ENCODE measurements at regions not wholly inside any gene's neighbourhood (a gene's known extent, or its start where the extent isn't known, plus 50 kb on each side); places are given as distances from the start of the nearest gene placed in this dataset.

DNA sequence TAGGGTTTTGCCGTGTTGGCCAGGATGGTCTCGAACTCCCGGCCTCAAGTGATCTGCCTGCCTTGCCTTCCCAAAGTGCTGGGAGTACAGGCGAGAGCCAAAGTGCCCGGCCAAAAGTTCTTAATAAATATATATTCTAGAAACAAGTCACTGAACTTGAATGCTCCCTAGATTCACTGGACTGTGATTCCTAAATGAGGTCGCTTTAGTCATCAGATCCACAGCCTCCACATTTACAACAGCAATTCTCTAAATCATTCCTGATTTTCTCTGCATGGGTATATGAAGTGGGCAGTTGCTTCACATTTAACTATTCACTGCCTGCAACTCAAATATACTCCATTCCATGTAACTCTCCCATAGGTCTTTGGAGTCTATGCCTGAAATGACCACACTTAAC lies 813.0 kb downstream of the GALC start:
- Histone ChIP-seq H3K4me1 (peaks cover 6% of the 10 kb centered on the region), H3K27ac (no peak overlapping the region), H3K9me3 (no peaks in the 10 kb centered on the region), H3K4me3 (no peak overlapping the region), H3K36me3 (replicated peaks in 1 of 2; ENCODE audit: insufficient read depth in 1 of 2, low read depth in 2 of 2) (no peaks in the 10 kb centered on the region), H3K27me3 (no peaks in the 10 kb centered on the region)
- intact Hi-C loops (cut with DNase I): no loop called here
- DNase-seq: no peak
- WGBS, 2 donors: 88 to 93% methylated on average over 6 of the region's 6 CpGs
- ATAC-seq: no peak
- TF ChIP-seq POLR2A (IDR thresholded peaks at IDR 0.05): no peak
- TF ChIP-seq, protein P1, sequence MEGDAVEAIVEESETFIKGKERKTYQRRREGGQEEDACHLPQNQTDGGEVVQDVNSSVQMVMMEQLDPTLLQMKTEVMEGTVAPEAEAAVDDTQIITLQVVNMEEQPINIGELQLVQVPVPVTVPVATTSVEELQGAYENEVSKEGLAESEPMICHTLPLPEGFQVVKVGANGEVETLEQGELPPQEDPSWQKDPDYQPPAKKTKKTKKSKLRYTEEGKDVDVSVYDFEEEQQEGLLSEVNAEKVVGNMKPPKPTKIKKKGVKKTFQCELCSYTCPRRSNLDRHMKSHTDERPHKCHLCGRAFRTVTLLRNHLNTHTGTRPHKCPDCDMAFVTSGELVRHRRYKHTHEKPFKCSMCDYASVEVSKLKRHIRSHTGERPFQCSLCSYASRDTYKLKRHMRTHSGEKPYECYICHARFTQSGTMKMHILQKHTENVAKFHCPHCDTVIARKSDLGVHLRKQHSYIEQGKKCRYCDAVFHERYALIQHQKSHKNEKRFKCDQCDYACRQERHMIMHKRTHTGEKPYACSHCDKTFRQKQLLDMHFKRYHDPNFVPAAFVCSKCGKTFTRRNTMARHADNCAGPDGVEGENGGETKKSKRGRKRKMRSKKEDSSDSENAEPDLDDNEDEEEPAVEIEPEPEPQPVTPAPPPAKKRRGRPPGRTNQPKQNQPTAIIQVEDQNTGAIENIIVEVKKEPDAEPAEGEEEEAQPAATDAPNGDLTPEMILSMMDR (IDR thresholded peaks at IDR 0.05): no peak

GRCh38 chr14:87178277-87178676 lies 814.7 kb downstream of the GALC start:
- intact Hi-C loops (cut with DNase I): no loop called here
- Histone ChIP-seq H3K9me3 (no peaks in the 10 kb centered on the region), H3K4me1 (peaks cover 6% of the 10 kb centered on the region), H3K27me3 (no peaks in the 10 kb centered on the region), H3K4me3 (no peak overlapping the region), H3K36me3 (replicated peaks in 1 of 2; ENCODE audit: insufficient read depth in 1 of 2, low read depth in 2 of 2) (no peaks in the 10 kb centered on the region), H3K27ac (no peak overlapping the region)
- ATAC-seq (no peak), DNase-seq (no peak)
- WGBS, 2 donors: 93% methylated on average over 1 of the region's 1 CpG
- TF ChIP-seq, protein P1 (IDR thresholded peaks at IDR 0.05): no peak
- TF ChIP-seq POLR2A (IDR thresholded peaks at IDR 0.05): no peak

DNA sequence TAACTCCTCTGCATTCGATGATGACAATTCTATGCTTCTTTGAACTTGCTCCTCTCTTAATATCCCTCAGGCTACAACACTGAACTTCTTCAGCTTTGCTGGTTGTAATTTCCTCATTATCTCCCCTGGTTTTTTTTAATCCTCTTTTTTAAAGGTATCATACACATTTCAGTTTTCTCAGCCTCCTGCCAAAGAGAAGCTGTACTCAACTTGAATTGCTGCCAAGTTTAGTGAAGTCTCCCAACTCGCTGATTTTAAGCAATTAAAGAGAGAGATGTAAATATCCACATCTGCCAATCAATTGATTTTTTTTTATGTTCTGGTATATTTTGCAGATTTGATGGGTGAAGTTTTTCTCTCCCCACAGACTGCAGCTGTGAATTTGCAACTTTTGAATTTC lies 817.8 kb downstream of the GALC start:
- Histone ChIP-seq H3K4me1 (no peaks in the 10 kb centered on the region), H3K36me3 (replicated peaks in 1 of 2; ENCODE audit: insufficient read depth in 1 of 2, low read depth in 2 of 2) (no peaks in the 10 kb centered on the region), H3K4me3 (no peak overlapping the region), H3K27ac (no peak overlapping the region), H3K9me3 (no peaks in the 10 kb centered on the region), H3K27me3 (no peaks in the 10 kb centered on the region)
- intact Hi-C loops (cut with DNase I): no loop called here
- ATAC-seq: no peak
- 22 to 26% methylated on average over 2 of the region's 2 CpGs for WGBS, 2 donors
- DNase-seq: no peak
- TF ChIP-seq, protein P1 (IDR thresholded peaks at IDR 0.05): no peak
- TF ChIP-seq POLR2A (IDR thresholded peaks at IDR 0.05): no peak

GRCh38 chr14:87171141-87171540 lies 821.8 kb downstream of the GALC start:
- ATAC-seq (no peak), DNase-seq (no peak)
- H3K27ac ChIP-seq: no peak overlapping the region
- intact Hi-C loops (cut with DNase I): no loop called here
- no peak overlapping the region for H3K4me3 ChIP-seq
- no peaks in the 10 kb centered on the region for H3K9me3 ChIP-seq
- H3K4me1 ChIP-seq: peaks cover 5% of the 10 kb centered on the region
- TF ChIP-seq, protein P1 (IDR thresholded peaks at IDR 0.05): no peak
- TF ChIP-seq POLR2A (IDR thresholded peaks at IDR 0.05): no peak
- H3K27me3 ChIP-seq: no peaks in the 10 kb centered on the region
- no peaks in the 10 kb centered on the region for H3K36me3 ChIP-seq (replicated peaks in 1 of 2; ENCODE audit: insufficient read depth in 1 of 2, low read depth in 2 of 2)
- 85 to 90% methylated on average over 2 of the region's 2 CpGs for WGBS, 2 donors

DNA sequence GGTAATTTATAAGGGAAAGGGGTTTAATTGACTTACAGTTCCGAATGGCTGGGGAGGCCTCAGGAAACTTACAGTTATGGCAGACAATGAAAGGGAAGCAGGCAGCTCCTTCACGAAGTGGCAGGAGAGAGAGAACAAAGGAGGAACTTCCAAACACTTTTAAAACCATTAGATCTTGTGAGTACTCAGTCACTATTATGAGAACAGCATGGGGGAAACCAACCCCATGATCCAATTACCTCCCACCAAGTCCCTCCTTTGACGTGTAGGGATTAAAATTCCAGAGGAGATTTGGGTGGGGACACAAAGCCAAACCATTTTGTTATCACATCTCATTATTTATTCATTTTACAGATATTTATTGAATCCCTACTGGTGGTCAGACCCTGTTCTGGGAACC lies 822.8 kb downstream of the GALC start:
- H3K36me3 ChIP-seq (replicated peaks in 1 of 2; ENCODE audit: insufficient read depth in 1 of 2, low read depth in 2 of 2): no peaks in the 10 kb centered on the region
- peaks cover 5% of the 10 kb centered on the region for H3K4me1 ChIP-seq
- H3K4me3 ChIP-seq: no peak overlapping the region
- ATAC-seq (no peak), DNase-seq (no peak)
- H3K27ac ChIP-seq: no peak overlapping the region
- no peaks in the 10 kb centered on the region for H3K27me3 ChIP-seq
- TF ChIP-seq POLR2A (IDR thresholded peaks at IDR 0.05): no peak
- TF ChIP-seq, protein P1 (IDR thresholded peaks at IDR 0.05): no peak
- 63 to 78% methylated on average over 3 of the region's 3 CpGs for WGBS, 2 donors
- H3K9me3 ChIP-seq: no peaks in the 10 kb centered on the region
- intact Hi-C loops (cut with DNase I): no loop called here

Data from body of pancreas (tissue), 4 donors.